NCI-H2196 (cell line): ENCODE measurements at regions not wholly inside any gene's neighbourhood (a gene's known extent, or its start where the extent isn't known, plus 50 kb on each side); places are given as distances from the start of the nearest gene placed in this dataset.

ENCODE experiments used
- DNase-seq: peaks from one replicate; lab custom pipeline; 2025; ENCODE audit not compliant: unreplicated experiment; lab: John Stamatoyannopoulos, UW

- DNase-seq = no peak
Observed at GRCh38 chr13:85492283-85492682, 306.9 kb downstream of the SLITRK6 start.

GRCh38 chr13:85486663-85487062 is 312.6 kb downstream of the SLITRK6 start:
- no peak for DNase-seq

GRCh38 chr13:85473144-85473543 is 326.1 kb downstream of the SLITRK6 start:
- DNase-seq = no peak

DNA sequence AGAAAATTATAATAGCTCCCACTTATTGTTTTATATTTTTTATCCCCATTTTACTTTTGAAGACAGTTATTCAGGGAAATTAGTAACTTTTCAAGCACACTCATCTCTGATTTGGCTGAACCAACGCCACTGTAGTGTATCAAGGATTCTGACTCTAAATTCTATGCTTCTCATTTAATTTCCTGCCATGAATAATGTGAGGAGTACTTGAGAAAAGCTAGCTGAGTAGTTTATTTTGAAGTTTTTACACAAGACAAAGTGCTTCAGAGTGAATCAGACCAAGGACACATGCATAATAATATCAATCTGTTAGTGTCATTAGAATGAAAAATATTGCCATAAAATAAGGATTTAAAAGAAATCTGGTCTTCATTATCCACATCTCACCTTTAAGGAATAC is 329.9 kb downstream of the SLITRK6 start:
- DNase-seq = no peak

DNA sequence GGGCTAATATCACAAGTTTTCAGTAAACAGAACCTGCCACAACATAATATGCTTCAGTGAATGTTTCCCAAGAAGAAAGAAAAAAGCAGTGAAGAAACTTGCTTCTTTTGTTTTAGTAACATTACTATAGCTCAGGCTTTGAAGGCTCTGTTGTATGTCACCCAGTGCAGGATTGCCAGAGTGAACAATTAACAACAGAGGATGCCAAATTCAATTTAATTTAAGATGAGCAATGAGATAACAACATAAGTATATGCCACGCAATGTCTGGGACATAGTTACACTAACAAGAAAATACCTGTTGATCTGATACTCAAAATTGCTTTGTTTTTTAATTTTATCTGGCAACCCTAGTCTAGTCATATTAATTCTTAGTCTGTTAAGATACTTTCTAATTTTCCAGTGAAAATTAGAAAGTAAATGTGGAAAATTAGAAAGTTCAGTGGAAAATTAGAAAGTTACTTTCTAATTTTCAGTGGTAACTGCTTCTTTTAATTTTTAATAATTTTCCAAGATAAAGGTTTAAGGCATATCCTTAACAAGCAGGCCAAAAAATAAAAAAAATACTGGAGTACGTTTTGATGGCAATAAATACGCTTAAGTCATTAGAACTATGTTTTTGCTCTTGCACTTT is 336.3 kb downstream of the SLITRK6 start:
- no peak for DNase-seq

DNA sequence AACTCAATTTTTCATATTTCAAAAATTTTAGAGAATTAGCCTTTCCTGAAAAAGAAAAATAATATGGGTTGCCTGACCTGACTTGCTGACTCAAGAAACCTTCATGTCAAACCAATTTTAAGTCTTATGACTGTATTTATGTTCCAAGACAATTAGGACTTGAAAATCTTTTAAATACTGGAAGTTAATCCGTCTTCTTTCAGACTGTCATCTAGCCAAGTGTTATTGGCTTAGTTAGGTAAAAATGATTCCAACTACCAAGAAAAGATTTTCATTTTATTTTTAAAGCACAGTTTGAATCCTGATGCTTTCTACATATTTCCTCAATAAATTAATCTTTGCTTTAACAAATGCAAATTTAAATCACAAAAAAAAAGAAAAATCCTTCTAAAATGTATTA is 337.6 kb downstream of the SLITRK6 start:
- no peak for DNase-seq

DNA sequence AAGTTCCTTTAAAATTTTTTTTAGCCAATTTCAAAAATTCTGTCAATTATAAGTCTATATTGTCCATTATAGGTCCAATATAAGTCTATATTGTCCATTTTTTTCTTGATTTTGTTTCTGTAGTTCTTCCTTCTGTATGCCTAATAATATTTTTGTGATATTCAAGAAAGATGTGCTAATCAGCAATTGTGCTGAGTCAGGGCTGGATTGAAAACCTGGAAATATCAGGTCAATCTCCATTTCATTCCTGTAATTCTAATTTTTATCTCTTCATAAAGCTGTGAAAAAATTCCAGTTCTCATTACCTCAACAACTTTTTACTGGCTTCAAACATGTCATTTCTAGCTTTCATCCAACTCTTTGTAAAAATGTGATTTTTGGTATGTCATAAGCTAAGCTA is 353.7 kb downstream of the SLITRK6 start:
- no peak for DNase-seq

DNA sequence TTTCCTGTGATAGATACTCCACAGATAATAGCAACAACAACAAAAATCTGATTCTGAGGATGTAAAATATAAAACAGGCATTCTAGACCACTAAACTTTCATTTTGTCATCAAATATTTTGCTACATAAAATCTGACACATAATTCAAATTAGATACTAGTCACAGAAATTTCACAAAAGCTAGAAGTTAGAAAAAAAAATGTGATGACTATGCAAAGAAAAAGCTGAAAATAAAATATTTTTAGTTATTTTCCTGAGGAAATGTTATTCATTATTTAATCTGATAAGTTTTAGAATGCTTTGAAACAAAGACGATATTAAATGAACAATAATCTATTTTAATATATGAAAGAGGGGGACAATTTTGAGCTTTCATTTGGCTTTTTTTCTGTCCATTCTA is 357.2 kb downstream of the SLITRK6 start:
- no peak for DNase-seq

GRCh38 chr13:85441364-85441763 is 357.9 kb downstream of the SLITRK6 start:
- no peak for DNase-seq

GRCh38 chr13:85436029-85436428 is 363.2 kb downstream of the SLITRK6 start:
- no peak for DNase-seq

- DNase-seq = no peak
Observed at GRCh38 chr13:85434927-85435326, 364.3 kb downstream of the SLITRK6 start.

GRCh38 chr13:85432881-85433280 is 366.3 kb downstream of the SLITRK6 start:
- no peak for DNase-seq

DNA sequence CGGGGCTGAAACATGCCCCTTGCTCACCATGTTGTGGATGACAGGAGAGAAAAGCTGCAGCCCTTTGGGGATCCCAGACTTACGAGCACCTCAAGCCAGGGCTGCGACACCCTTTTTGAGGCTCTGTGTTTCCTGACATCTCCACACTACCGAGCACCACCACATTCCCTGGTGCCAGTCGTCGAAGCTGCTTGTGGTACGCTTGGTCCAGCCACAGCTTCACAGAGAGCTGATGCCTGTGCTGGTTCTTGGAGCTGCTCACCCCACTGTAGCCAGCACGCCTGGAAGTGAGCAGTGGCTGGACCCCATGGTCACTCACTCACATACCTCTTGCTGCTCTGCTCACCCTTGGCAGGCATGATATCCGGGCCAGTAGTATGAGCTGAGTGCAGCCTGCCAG is 367.5 kb downstream of the SLITRK6 start:
- no peak for DNase-seq

GRCh38 chr13:85430216-85430794 is 368.9 kb downstream of the SLITRK6 start:
- no peak for DNase-seq

- no peak for DNase-seq
Observed at GRCh38 chr13:85427416-85427815, 371.8 kb downstream of the SLITRK6 start.

DNA sequence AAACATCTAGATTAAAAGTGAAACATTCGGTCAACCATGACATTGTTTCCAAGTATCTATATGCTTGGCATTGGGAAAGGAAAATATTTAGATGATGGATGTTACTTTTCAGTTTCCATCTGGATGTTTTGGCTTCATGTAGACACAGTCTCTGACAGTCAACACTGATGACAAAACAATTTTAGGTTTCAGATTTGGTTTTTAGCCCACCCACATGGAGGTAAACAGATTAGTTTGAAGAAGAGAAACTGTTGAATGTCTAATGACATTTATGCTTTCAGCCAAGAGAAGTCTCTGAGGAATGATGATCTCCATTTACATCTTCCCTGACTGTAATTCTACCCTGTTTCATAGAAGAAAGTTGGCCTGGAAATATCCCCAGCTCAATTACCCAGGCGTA is 379.1 kb downstream of the SLITRK6 start:
- DNase-seq = no peak

DNA sequence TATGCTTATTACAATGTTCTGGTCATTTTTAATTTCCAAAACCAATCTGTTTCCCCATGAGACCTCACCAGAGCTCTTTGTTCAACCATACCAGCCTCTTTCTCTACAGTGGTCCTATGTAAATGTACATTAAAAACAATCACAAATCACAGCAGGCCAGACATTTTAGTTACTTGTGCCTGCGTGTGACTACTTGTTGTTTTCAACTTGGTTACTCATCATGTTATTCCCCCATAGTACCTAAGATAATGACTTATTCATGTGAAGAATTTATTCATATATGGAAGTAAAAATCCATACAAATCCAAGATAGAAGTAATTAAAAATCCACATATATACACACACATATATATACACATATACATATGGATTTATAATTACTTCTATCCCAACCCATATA is 379.6 kb downstream of the SLITRK6 start:
- no peak for DNase-seq

DNA sequence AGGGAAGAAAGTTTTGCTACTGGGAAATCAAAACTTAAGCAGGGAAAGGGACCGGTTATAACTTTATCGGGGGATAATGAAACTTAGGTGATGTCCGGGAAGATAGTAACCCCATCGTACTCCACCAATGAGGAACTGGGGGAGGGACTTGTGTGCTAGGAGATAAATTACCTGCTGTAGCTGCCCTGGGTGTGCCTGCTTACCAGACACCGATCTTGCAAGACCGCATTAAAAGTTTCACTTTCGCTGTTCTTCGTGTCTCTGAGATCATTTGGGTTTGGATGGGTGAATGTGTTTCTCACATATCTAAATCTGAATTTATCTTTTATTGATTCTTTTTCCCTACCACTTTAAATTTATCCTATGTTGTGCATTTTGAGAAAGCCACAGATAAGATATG is 381.4 kb downstream of the SLITRK6 start:
- no peak for DNase-seq

- DNase-seq = no peak
Observed at GRCh38 chr13:85413664-85414063, 385.6 kb downstream of the SLITRK6 start.

DNA sequence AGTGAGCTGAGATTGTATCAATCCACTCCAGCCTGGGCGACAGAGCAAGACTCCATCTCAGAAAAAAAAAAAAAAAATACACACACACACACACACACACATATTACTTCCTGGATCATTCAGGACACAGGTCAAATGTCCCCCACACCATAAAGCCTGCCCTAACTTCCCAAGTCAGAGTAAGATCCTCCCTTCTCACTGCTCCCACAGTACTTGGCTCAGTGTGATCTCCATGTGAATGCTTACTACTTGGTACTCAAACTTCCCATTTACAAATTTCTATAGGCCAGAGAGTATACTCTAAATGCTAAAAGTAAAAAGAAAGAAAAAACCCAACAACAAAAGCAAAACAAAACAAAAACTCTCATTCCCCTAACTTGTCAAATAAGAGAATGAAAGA is 386.8 kb downstream of the SLITRK6 start:
- DNase-seq = no peak

- no peak for DNase-seq
Observed at GRCh38 chr13:85411591-85411990, 387.6 kb downstream of the SLITRK6 start.

- no peak for DNase-seq
Observed at GRCh38 chr13:85408415-85408814, 390.8 kb downstream of the SLITRK6 start.

DNA sequence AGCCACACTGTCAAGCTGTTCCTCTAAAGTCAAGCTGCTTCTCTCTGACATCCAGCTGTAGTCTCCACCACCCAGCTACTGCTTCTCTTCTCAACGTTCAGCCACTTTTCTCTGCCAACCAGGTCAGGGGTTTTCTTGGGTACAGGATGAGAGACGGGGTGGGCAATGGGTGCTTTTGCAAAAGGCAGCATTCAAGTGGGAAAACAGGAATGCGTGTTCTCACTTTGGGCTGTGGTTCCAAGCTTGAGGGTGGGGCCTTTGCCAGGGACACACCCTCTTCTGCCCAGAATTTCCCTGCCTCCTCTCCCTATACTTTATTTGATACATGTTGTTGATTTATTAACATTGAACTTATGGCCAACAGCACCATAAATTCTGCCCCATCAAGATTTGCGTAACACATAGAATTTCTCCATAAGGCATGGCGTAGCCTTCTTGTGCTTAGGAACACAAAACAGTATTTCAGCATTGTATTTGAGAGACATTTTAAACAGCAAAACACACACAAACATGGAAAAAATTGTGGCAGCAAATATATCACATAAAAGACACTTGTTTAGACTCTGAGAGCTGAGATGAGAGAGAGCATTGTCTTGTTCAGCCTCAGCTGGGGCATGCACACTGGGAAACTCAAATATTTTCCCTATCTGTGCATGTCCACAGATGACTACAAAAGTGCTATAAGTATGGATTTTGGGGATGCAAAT is 392.8 kb downstream of the SLITRK6 start:
- DNase-seq = no peak
